SK-N-MC (cell line): ENCODE measurements at regions not wholly inside any gene's neighbourhood (a gene's known extent, or its start where the extent isn't known, plus 50 kb on each side); places are given as distances from the start of the nearest gene placed in this dataset.
A peak's percentile ranks its signal among the peaks of the same experiment; 100 is the strongest.

Experiments
- DNase-seq: peaks from one replicate; pipeline ENCODE4 v3.0.0-alpha.2; 2011; ENCODE audit warnings: low read depth, low spot score
- H3K27ac ChIP-seq: fragments of 200-600 bp; sonication (generic); 2 replicates; pipeline ENCODE4 v1.5.1; 2016; ENCODE audit warnings: mixed run types
- H3K36me3 ChIP-seq: fragments of 200-600 bp; sonication (generic); 2 replicates; pipeline ENCODE4 v1.6.1; 2017; ENCODE audit warnings: antibody characterized with exemption, low read length, mixed read lengths; ENCODE audit not compliant: insufficient read depth
- H3K4me3 ChIP-seq: fragments of 200-600 bp; sonication (generic); 2 replicates; pipeline ENCODE4 v1.5.1; 2016
- H3K9ac ChIP-seq: fragments of 200-600 bp; sonication (generic); 2 replicates; pipeline ENCODE4 v1.8.0; 2017; ENCODE audit warnings: mixed run types, mixed read lengths; ENCODE audit not compliant: insufficient read length
- H3K9me3 ChIP-seq: fragments of 200-600 bp; sonication (generic); 2 replicates; pipeline ENCODE4 v1.6.1; 2017; ENCODE audit warnings: low read depth, mild to moderate bottlenecking, antibody characterized with exemption, low read length, moderate library complexity, mixed read lengths
- EZH2 ChIP-seq: fragments of 200-600 bp; sonication (generic); IDR thresholded peaks from one replicate; pipeline ENCODE4 v1.6.1; 2017; ENCODE audit warnings: antibody characterized with exemption
- FOXP2 ChIP-seq: optimal IDR thresholded peaks from 2 replicates; pipeline ENCODE3; 2011; ENCODE audit warnings: mild to moderate bottlenecking, moderate library complexity; ENCODE audit not compliant: insufficient read depth; ENCODE audit errors: extremely low read length, control extremely low read depth
- POLR2AphosphoS5 ChIP-seq: IDR thresholded peaks from 2 replicates; pipeline ENCODE4 v1.6.1; 2012; ENCODE audit warnings: mild to moderate bottlenecking, low read depth, low read length, borderline replicate concordance

GRCh38 chr6:14447240-14447639 lies 329.7 kb downstream of the CD83 start:
- no peak overlapping the region for H3K4me3 ChIP-seq
- H3K9me3 ChIP-seq: no peaks in the 10 kb centered on the region
- no peak for DNase-seq
- TF ChIP-seq POLR2AphosphoS5 (no peak), EZH2 (no peak)
- no peaks in the 10 kb centered on the region for H3K36me3 ChIP-seq
- H3K27ac ChIP-seq: no peak overlapping the region
- no peak overlapping the region for H3K9ac ChIP-seq

DNA sequence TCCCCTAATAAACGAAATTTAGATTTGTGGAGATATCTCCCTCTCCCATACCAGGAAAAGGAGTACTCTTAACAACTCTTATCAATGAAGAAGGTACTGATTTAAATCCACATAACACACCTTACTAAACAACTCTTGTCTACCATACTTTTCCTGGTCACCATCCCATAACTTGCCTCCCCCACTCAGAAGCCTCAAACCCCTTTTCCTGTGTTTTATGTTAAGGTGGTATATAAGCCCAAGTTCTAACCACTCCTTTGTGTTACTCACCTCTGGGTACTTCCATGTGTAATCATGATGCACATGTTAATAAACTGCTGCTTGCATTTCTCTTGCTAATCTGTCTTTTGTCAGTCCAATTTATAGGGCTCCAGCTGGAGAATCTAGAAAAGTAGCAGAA lies 330.7 kb downstream of the CD83 start:
- Histone ChIP-seq H3K4me3 (no peak overlapping the region), H3K27ac (no peak overlapping the region), H3K9ac (no peak overlapping the region), H3K36me3 (no peaks in the 10 kb centered on the region), H3K9me3 (no peaks in the 10 kb centered on the region)
- TF ChIP-seq EZH2: no peak
- TF ChIP-seq POLR2AphosphoS5: no peak
- TF ChIP-seq FOXP2: no peak
- no peak for DNase-seq

- peak overlapping the region; percentile 86 for H3K27ac ChIP-seq
- no peak for DNase-seq
- H3K9me3 ChIP-seq: no peaks in the 10 kb centered on the region
- H3K9ac ChIP-seq: peak overlapping the region; percentile 45
- no peaks in the 10 kb centered on the region for H3K36me3 ChIP-seq
- TF ChIP-seq EZH2 (no peak), POLR2AphosphoS5 (no peak; the same call in 1 of the 2 replicates), FOXP2 (no peak)
- H3K4me3 ChIP-seq: peak overlapping the region; percentile 57
Observed at GRCh38 chr6:14450133-14450504, 332.5 kb downstream of the CD83 start.

GRCh38 chr6:14450578-14450977 lies 333.0 kb downstream of the CD83 start:
- DNase-seq: no peak
- Histone ChIP-seq H3K27ac (peak overlapping the region; percentile 86), H3K9ac (peak overlapping the region; percentile 45), H3K4me3 (peak overlapping the region; percentile 57), H3K9me3 (no peaks in the 10 kb centered on the region), H3K36me3 (no peaks in the 10 kb centered on the region)
- no peak for TF ChIP-seq EZH2
- TF ChIP-seq POLR2AphosphoS5: no peak
- no peak for TF ChIP-seq FOXP2

DNA sequence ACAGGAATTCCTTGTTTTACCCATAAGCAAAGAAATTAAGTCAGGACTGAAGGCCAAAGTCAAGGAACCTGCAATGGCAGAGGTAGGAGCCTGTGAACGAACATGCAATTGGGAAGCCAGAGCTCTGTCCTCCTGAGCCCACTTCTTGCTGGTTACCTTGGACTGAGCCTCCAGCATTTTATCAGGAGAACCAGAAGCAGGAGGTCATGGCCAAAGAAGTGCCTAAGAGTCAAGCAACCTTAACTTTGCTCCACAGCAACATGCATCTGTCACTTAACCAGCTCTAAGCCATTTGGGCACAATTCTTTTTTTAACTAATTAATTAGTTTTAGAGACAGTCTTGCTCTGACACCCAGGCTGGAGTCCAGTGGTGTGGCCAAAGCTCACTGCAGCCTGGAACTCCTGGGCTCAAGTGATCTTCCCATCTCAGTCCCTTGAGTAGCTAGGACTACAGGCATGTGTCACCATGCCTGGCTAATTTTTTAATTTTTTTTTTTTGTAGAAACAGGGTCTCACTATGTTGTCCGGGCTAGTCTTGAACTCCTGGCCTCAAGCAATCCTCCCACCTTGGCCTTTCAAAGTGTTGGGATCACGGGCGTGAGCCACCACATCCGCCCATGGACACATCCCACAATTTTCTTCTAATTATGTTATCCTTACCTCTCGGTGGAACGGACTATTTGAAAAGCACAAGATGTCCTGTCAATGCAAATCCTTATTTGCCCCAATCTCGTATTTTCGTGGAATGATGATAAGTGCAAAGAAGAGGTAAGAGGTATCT lies 334.2 kb downstream of the CD83 start:
- TF ChIP-seq FOXP2: no peak
- no peak for TF ChIP-seq POLR2AphosphoS5
- TF ChIP-seq EZH2: no peak
- H3K9me3 ChIP-seq: no peaks in the 10 kb centered on the region
- H3K4me3 ChIP-seq: no peak overlapping the region
- H3K9ac ChIP-seq: no peak overlapping the region
- no peaks in the 10 kb centered on the region for H3K36me3 ChIP-seq
- DNase-seq: no peak
- no peak overlapping the region for H3K27ac ChIP-seq

DNA sequence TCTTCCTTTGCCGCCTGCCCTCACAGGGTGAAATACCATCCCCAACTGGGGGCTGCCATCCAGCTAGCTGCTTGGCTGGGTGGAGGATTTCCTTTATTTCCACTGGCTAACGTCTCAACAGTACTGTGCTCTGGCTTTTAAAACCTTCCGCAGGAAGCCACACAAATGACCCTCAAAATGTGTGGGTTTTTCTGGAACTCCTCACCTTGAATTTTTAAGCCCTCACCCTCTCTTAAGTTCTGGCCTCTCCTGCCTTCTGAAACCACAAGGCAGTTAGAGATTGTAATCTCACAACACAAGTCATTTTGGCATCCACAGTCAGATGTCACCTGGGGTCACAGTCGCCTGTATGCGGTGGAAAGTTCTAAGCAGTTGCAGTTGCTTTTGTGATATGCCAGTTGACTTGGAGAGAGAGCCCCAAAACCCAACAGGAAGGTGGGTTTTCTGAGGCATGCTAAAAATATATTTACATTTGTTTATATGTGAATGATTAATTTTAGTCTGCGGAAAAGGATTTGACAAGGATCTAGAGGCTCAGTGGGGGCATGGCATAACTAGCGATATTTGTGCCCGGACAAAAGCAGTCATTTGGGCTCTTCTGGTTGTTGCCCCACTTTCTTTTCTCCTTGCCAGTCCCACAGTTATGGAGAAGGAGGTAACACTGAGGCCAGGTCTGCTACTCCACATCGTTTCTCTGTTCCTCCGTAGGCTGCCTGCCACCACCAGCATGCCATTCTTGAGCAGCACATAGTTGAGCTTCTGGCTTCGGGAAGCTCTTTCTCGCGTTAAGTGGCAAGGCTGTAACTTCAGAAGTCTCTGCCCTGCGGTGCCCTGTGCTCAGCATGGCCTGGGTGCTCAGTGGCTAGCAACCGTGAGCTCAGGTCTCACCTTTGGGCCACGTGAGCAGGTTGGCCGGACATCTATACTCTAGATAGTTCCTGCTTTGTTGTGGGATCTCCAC lies 335.3 kb downstream of the CD83 start:
- Histone ChIP-seq H3K27ac (no peak overlapping the region), H3K4me3 (no peak overlapping the region), H3K9me3 (no peaks in the 10 kb centered on the region), H3K9ac (no peak overlapping the region), H3K36me3 (no peaks in the 10 kb centered on the region)
- no peak for DNase-seq
- TF ChIP-seq POLR2AphosphoS5: no peak
- no peak for TF ChIP-seq FOXP2
- TF ChIP-seq EZH2: no peak

GRCh38 chr6:14453712-14454472 lies 336.3 kb downstream of the CD83 start:
- no peak for TF ChIP-seq POLR2AphosphoS5
- TF ChIP-seq EZH2: no peak
- no peak for TF ChIP-seq FOXP2
- no peak overlapping the region for H3K27ac ChIP-seq
- H3K36me3 ChIP-seq: no peaks in the 10 kb centered on the region
- H3K9ac ChIP-seq: no peak overlapping the region
- no peak overlapping the region for H3K4me3 ChIP-seq
- H3K9me3 ChIP-seq: no peaks in the 10 kb centered on the region
- DNase-seq: no peak

- DNase-seq: no peak
- Histone ChIP-seq H3K9me3 (no peaks in the 10 kb centered on the region), H3K36me3 (no peaks in the 10 kb centered on the region), H3K4me3 (no peak overlapping the region), H3K9ac (no peak overlapping the region), H3K27ac (no peak overlapping the region)
- TF ChIP-seq POLR2AphosphoS5 (no peak), FOXP2 (no peak), EZH2 (no peak)
Observed at GRCh38 chr6:14454473-14454775, 336.9 kb downstream of the CD83 start.
